Lower lobe of right lung (tissue), 2 donors: ENCODE measurements at regions not wholly inside any gene's neighbourhood (a gene's known extent, or its start where the extent isn't known, plus 50 kb on each side); places are given as distances from the start of the nearest gene placed in this dataset.

ENCODE experiments used
- ATAC-seq, 2 donors: fragments of 200-7000 bp; cut with Tn5 transposase; one replicate each; pipeline ENCODE4 v1.9.1; 2020 to 2022; ENCODE audit warnings: mild to moderate bottlenecking in 2 of 2, moderate library complexity in 2 of 2
- DNase-seq: peaks from one replicate; pipeline ENCODE4 v3.0.0-alpha.2; 2020
- H3K27ac ChIP-seq: fragments of 200-600 bp; one replicate; pipeline ENCODE4 v1.8.0; 2022
- H3K27me3 ChIP-seq: fragments of 200-600 bp; one replicate; pipeline ENCODE4 v1.8.0; 2022; ENCODE audit warnings: low read depth
- H3K36me3 ChIP-seq: fragments of 200-600 bp; one replicate; pipeline ENCODE4 v1.8.0; 2022; ENCODE audit warnings: mild to moderate bottlenecking
- H3K4me1 ChIP-seq: fragments of 200-600 bp; one replicate; pipeline ENCODE4 v1.8.0; 2022
- H3K4me3 ChIP-seq: fragments of 200-600 bp; one replicate; pipeline ENCODE4 v1.8.0; 2022; ENCODE audit warnings: mild to moderate bottlenecking
- H3K9me3 ChIP-seq: fragments of 200-600 bp; one replicate; pipeline ENCODE4 v1.8.0; 2022
- intact Hi-C: fragments of 100-400 bp; cut with DNase I; formaldehyde crosslinking; loops from one replicate; pipeline ENCODE4 v1.11.0; 2022
- TF ChIP-seq, protein P1 (sequence below): fragments of 200-600 bp; IDR thresholded peaks from one replicate; pipeline ENCODE4 v1.8.0; 2022; ENCODE audit warnings: antibody characterized with exemption, mild to moderate bottlenecking
- donor health status: DM: no; HTN: yes; CAD: no; lungs with severe emphysema.

DNA sequence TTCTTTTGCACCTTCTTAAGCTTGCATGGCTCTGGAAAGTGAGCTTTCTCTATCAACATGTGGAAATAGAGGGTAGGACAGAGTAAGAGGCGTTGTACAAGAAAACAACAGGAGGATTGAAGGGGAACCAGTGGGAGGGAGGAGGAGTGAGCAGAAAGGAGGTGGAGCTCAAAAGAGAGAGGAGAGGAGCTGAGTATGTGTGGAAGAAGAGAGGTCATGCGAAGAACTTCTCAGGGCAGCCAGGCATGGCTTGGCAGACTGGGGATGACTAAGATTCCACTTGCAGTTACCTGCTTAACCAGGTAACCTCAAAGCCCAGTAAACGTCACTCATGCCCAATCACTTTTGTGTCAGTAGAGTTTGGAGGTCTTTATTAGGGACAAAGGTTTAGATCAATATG, 105.1 kb downstream of the BCL2L11 start:
- no peak overlapping the region for H3K4me3 ChIP-seq
- no peaks in the 10 kb centered on the region for H3K36me3 ChIP-seq
- H3K9me3 ChIP-seq: no peaks in the 10 kb centered on the region
- ATAC-seq (no peak), DNase-seq (no peak)
- TF ChIP-seq, protein P1, sequence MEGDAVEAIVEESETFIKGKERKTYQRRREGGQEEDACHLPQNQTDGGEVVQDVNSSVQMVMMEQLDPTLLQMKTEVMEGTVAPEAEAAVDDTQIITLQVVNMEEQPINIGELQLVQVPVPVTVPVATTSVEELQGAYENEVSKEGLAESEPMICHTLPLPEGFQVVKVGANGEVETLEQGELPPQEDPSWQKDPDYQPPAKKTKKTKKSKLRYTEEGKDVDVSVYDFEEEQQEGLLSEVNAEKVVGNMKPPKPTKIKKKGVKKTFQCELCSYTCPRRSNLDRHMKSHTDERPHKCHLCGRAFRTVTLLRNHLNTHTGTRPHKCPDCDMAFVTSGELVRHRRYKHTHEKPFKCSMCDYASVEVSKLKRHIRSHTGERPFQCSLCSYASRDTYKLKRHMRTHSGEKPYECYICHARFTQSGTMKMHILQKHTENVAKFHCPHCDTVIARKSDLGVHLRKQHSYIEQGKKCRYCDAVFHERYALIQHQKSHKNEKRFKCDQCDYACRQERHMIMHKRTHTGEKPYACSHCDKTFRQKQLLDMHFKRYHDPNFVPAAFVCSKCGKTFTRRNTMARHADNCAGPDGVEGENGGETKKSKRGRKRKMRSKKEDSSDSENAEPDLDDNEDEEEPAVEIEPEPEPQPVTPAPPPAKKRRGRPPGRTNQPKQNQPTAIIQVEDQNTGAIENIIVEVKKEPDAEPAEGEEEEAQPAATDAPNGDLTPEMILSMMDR: no peak
- H3K4me1 ChIP-seq: peaks cover 5% of the 10 kb centered on the region
- intact Hi-C loops: no loop called here
- H3K27ac ChIP-seq: no peak overlapping the region
- H3K27me3 ChIP-seq: no peaks in the 10 kb centered on the region

DNA sequence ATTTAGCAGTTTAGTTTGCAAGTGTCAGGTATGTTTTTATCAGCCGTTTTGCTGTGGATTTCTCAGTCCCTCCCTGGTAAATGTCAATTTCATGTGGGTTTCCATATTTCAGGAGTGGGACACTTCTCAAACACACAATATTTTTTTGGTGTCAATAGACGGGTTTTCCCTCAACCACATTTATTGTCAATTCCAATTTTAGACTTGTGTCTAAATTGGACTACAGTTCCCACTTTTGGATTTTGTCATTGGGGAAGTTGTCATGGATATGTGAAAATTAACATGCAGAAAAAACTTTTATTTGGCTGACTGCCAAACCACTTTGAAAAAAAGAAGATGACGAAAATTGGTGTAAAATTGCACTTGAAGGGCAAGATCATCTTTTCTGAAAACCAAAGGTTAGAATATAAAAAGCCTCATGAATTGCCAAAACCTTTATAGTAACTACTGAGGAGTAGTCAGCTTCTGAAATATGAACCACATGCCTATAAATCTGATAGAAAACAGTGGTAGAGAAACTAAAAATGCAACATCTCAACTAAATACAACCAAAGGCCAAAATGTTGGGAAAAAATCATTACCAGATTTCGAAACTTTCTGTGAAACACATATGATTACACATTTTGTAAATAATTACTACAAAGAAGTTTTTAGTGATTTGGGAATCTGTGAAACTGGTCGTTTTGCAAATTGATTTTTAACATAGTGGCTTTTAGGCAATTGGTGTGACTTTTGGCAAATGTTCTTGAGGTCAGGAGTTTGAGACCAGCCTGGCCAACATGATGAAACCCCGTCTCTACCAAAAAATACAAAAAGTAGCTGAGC, 106.4 kb downstream of the BCL2L11 start:
- H3K36me3 ChIP-seq: no peaks in the 10 kb centered on the region
- no peaks in the 10 kb centered on the region for H3K27me3 ChIP-seq
- peaks cover 8% of the 10 kb centered on the region for H3K9me3 ChIP-seq
- DNase-seq (no peak), ATAC-seq (no peak)
- H3K27ac ChIP-seq: no peak overlapping the region
- TF ChIP-seq, protein P1: no peak
- intact Hi-C loops: no loop called here
- H3K4me3 ChIP-seq: no peak overlapping the region
- peaks cover 5% of the 10 kb centered on the region for H3K4me1 ChIP-seq

DNA sequence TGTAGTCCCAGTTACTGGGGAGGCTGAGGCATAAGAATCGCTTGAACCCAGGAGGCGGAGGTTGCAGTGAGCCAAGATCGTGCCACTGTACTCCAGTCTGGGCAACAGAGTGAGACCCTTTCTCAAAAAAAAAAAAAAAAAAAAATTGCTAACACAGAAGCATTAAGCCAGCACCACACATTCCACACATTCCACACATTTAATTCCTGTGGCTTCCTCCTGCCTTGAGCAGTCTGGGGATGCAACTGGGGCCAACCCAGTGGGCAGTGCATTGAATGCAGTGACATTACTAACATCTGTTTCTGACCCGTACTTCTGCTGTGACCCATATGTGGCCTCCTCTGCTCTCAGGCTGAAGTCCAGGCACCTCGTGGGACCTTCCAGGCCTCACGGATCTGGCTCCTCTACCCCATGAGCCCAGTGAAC, 107.0 kb downstream of the BCL2L11 start:
- no peak overlapping the region for H3K27ac ChIP-seq
- H3K27me3 ChIP-seq: no peaks in the 10 kb centered on the region
- peaks cover 5% of the 10 kb centered on the region for H3K4me1 ChIP-seq
- peak in 1 of 2 donors; percentile 34 for ATAC-seq
- no peak overlapping the region for H3K4me3 ChIP-seq
- intact Hi-C loops: no loop called here
- TF ChIP-seq, protein P1: no peak
- no peaks in the 10 kb centered on the region for H3K36me3 ChIP-seq
- no peak for DNase-seq
- peaks cover 8% of the 10 kb centered on the region for H3K9me3 ChIP-seq

DNA sequence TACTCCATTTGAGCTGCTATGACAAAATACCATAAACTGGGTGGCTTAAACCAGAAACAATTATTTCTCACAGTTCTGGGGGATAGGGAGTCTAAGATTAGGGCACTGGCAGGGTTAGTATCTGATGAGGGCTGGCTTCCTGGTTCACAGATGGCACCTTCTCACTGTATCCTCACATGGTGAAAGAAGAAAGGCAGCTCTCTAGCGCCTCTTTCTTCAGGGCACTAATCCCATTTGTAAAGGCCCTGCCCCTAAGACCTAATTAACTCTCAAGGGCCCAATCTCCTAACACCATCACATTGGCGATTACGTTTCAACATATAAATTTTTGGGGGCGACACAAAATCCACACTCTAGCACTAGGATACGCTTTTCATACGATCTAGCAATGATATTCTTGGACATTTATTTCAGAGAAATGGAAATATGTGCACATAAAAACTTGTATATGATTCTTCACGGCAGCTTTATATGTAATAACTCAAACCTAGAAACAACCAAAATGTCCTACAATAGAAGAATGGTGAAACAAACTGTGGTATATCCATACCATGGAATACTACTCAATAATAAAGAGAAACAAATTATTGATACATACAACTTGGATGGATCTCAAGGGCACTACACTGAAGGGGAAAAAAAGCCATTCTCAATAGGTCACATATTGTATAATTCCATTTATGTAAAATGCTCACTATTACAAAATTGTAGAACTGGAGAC, 111.0 kb downstream of the BCL2L11 start:
- TF ChIP-seq, protein P1: no peak
- DNase-seq (no peak), ATAC-seq (no peak)
- Histone ChIP-seq H3K27ac (no peak overlapping the region), H3K36me3 (no peaks in the 10 kb centered on the region), H3K4me1 (peaks cover 5% of the 10 kb centered on the region), H3K27me3 (no peaks in the 10 kb centered on the region), H3K4me3 (no peak overlapping the region), H3K9me3 (peaks cover 8% of the 10 kb centered on the region)
- intact Hi-C loops: no loop called here

DNA sequence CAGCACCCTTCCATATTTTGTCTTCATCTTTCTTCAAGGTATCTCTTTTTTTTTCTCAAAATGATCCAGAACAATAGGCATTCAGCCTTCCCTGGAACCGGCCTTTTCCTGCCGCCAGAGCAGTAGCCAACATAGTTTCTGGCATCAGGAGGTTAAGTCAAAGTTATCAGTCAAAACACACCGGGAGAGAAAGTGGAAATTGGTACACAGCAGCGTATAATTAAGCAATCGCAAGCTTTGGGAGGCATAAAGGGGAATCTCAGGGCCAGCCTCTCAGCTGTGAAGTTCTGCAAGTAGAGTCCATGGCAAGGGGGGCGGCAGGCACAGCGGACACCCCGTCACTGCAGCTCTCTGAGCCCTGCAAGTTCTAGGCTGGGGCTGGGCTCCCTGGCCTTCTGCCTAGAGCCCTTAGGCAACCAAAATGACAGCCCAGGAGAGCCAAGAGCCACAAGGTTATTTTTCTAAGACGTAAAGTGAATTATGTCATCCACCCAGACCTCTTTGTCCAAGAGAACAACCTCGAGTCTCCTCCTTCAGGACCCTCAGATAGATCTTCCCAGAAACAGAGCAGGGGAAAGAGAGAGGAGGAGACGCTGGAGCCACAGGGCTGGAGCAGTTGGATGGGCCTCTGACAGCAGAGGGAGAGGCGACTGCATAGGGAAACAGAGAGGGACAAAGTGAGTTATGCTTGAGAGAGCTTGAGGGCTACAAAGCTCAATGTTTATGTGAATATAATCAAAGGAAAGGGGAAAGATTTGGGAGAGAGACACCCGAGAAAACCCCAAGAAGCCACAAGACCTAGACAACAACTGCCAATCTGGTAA, 114.7 kb downstream of the BCL2L11 start:
- no peaks in the 10 kb centered on the region for H3K27me3 ChIP-seq

More for the DNA sequence above, 114.7 kb downstream of the BCL2L11 start:
- no peaks in the 10 kb centered on the region for H3K36me3 ChIP-seq
- H3K9me3 ChIP-seq: peaks cover 8% of the 10 kb centered on the region
- no peak overlapping the region for H3K27ac ChIP-seq
- intact Hi-C loops: no loop called here
- no peaks in the 10 kb centered on the region for H3K4me1 ChIP-seq
- DNase-seq (no peak), ATAC-seq (no peak)
- H3K4me3 ChIP-seq: no peak overlapping the region
- TF ChIP-seq, protein P1: no peak
